NOMO-1 (cell line): ENCODE measurements at regions not wholly inside any gene's neighbourhood (a gene's known extent, or its start where the extent isn't known, plus 50 kb on each side); places are given as distances from the start of the nearest gene placed in this dataset.
"Not testable (repeated sequence)": the region's sequence is repeated elsewhere in the genome, so short reads cannot be mapped to it uniquely, and the experiment has no call there.

ENCODE experiments used
- DNase-seq, 2 experiments: peaks; one replicate each; lab custom pipeline; 2025; ENCODE audit not compliant: unreplicated experiment in 2 of 2; lab: John Stamatoyannopoulos, UW

DNA sequence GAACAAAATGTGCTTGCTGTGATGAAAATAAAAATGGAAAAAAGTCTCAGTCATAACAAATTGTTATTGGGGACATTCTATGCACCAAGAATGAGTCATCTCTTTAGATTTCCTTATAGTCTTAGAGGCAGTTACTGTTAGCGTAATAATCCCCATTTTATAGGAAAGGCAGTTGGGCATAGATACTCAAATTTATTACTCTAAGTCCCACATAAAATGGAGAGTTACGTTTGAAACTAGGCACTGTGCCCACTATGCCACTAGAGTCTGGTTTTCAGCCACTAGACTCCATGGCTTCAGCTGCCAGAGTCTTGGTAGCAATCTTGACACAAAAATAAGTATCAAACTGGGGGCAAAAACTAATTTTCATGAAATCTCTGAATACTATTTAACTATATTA is 317.9 kb upstream of the MEF2C start:
- DNase-seq: no peak

- DNase-seq: no peak
These were observed 316.3 kb upstream of the MEF2C start for GRCh38 chr5:89199306-89199705.

- DNase-seq: no peak
These were observed 308.4 kb upstream of the MEF2C start for GRCh38 chr5:89191374-89191773.

- no peak for DNase-seq
These were observed 307.7 kb upstream of the MEF2C start for GRCh38 chr5:89190515-89191265.

- DNase-seq: no peak
These were observed 305.0 kb upstream of the MEF2C start for GRCh38 chr5:89187883-89188465.

GRCh38 chr5:89187268-89187667 is 304.3 kb upstream of the MEF2C start:
- DNase-seq: no peak

- no peak for DNase-seq
These were observed 298.6 kb upstream of the MEF2C start for GRCh38 chr5:89181546-89181945.

GRCh38 chr5:89179731-89180130 is 296.7 kb upstream of the MEF2C start:
- no peak for DNase-seq

GRCh38 chr5:89178541-89178940 is 295.6 kb upstream of the MEF2C start:
- DNase-seq: no peak

GRCh38 chr5:89173528-89173927 is 290.5 kb upstream of the MEF2C start:
- DNase-seq: no peak

DNA sequence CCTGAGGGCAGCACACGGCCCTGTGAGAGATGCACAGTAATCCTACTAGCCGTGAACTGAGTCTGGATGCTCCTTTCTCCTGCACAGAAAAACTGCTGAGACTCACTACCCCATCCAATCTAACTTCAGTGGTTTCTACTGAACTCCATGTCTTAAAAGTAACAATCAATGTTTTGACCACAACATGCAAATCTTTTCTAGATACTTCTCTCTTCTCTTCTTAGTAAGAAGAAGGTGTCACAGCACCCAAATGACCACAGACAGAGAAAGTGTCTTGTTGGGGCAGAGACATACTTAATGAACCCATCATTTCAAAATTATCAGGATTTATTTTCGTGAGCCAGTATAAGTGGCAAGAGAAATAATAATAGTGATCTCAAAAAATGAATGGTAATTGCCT is 285.8 kb upstream of the MEF2C start:
- DNase-seq: no peak

DNA sequence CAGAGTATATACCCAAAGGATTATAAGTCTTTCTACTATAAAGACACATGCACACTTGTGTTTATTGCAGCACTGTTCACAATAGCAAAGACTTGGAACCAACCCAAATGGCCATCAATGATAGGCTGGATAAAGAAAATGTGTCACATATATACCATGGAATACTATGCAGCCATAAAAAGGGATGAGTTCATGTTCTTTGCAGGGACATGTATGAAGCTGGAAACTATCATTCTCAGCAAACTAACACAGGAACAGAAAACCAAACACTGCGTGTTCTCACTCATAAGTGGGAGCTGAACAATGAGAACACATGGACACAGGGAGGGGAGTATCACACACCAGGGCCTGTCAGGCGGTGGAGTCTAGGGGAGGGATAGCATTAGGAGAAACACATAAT is 281.7 kb upstream of the MEF2C start:
- not testable (repeated sequence) for DNase-seq

DNA sequence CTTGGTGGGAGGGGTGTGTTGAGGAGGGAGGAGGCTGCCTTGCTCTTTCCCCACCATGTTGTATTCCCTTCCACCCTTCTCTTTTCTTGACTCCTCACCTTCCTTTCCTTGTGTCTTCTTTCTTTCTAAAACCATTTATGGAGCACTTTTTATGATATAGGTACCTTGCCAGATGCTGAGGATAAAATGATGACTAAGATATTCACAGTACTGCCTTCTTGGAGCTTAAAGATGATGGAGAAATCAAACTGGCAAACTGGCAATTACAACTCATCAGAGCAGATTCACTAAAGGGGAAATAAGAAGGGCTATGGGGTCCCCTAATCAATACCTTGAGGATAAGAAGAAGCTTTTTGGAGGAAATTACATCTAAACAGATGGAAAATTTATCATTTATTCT is 273.2 kb upstream of the MEF2C start:
- DNase-seq: no peak

GRCh38 chr5:89147031-89147430 is 264.0 kb upstream of the MEF2C start:
- no peak for DNase-seq

DNA sequence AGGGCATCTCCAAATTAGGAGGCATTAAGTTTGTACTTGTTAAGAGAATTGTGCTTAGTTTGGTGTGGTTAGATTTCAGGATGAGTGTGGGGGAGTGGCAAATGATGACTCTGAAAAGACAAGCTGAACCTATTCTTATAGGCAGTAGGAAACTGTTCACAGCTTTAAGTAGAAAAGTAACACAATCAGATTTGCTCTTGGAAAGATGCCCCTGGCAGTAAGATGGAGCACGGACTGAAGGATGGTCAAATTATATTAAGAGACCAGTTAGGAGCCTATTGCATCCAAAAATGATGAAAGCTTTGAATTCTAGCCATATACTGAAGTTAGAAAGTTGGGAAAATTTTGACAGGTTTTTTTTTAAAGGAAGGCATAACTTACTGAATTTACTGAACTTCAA is 254.2 kb upstream of the MEF2C start:
- DNase-seq: no peak

DNA sequence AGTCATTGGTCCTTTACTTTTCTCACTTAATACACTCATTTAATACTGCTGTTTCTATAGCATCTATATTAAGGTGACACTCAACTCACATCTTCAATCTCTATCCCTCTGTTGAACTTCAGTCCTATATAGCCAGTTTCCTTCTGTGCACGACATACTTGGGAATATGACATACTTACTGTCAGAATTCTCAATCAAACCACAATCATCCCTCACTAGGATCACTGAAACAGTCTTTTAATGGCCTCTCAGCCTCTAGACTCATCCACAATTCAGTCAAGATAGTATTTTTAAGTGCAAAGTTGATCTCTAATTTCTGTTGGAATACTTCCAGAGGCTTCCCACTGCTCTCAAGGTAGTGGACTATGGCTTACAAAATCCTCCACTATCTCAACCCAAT is 251.0 kb upstream of the MEF2C start:
- no peak for DNase-seq

GRCh38 chr5:89133129-89133528 is 250.1 kb upstream of the MEF2C start:
- no peak for DNase-seq

GRCh38 chr5:89130851-89131250 is 247.9 kb upstream of the MEF2C start:
- no peak for DNase-seq

- no peak for DNase-seq
These were observed 247.0 kb upstream of the MEF2C start for GRCh38 chr5:89129941-89130340.

DNA sequence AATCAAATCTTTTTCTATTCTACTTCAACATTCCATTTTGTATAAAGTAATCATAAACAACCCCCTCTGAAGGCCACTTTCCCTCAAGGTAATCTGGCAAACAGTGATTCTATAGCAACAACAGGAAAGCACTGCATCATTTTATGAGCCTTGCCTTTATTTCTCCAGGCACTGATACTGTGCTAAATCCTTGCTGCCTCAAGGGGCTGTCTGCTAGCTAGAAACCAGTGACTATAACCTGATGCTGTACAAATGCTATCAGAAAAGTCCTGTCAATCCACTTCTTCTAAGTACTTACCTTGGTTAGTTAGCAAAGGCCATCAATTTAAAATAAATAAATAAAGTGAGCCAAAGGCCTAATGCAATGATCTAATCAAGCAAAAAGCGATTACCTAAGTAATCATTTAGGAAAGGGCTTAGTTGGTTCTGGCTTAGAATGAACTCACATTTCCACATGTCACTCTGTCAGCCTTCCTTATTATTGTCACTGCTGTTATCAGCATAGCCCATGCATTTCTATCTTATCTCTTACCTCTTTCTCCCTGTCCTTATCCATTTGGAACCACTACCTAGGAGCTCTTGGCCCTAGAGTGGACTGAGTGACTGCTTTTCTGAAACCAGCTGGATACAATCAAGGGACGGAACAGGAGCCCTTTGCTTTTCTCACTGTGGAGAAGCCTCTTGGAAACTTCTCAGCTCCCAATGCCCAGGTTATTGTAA is 246.1 kb upstream of the MEF2C start:
- no peak for DNase-seq

GRCh38 chr5:89128092-89128491 is 245.1 kb upstream of the MEF2C start:
- no peak for DNase-seq

DNA sequence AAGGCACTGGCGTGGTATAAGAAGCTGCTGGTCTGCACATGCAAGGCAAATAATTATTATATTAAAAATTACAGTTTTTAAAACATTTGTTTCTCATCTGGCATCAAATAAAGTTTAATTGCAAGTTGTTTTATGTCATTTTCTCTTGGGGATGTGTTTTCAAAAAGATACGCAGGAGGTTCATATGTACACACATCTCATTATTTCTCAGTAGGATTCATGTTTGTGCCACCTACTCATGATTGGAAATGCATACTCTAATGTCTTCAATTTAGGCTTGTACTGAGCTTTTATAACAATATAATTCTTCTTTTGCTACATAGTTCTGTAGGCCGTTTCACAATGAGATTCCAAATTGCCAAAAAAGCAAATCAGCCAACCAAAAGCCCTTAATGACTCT is 244.2 kb upstream of the MEF2C start:
- no peak for DNase-seq
